ENCODE measurements at regions not wholly inside any gene's neighbourhood (a gene's known extent, or its start where the extent isn't known, plus 50 kb on each side); places are given as distances from the start of the nearest gene placed in this dataset.

DNA sequence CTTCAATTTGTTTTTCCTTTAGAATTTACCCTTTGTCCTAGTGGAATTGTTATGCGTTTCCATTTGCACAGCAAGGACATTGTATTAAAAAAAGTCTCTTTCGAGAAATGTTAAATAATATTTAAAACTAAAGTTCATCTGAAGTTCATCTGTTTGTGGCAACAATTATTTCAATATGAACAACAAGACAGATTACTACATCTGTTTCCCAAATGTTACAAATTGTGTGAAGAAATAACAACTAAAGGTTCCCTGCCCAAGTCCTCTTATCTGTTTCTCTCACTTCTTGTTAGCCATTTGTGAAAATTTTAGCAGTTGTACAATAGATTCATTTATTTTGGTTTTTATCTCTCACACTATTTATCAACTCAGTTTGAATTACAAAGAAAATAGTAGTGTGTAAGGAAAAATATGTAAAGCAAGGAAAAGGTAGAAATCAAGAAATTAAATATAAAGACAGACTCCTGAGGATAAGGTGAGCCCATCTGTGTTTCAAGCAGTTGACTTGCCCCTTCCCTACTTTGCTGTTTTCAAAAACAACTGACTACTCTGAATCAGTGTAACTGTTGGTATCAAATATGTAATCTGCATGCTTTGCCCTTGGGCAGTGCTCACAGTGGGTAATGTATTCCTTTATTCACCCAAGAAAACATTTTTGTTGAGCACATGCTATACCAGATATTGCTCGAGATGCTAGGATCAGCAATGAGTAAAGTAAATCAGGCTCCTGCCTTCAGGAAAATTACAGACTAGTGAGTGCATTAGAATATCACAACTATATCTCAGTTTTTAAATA, 118.9 kb upstream of the PCDH7 start:
- CTCF ChIA-PET: no interaction called here
- Histone ChIP-seq H3K36me3 (ENCODE audit: low read depth) (no peaks in the 10 kb centered on the region), H3K4me1 (replicated peaks; ENCODE audit: insufficient read depth) (no peaks in the 10 kb centered on the region), H3K9me2 (ENCODE audit: insufficient read depth) (no peaks in the 10 kb centered on the region; the same call in 1 of the 2 replicates), H3F3A (ENCODE audit: insufficient read depth, low read depth) (no peaks in the 10 kb centered on the region), H2AFZ (no peak overlapping the region), H3K27ac (no peak overlapping the region), H3K27me3 (ENCODE audit: insufficient read depth, low read depth) (no peaks in the 10 kb centered on the region), H3K79me2 (ENCODE audit: low read depth) (no peaks in the 10 kb centered on the region), H3K9me3 (ENCODE audit: insufficient read depth, low read depth) (no peaks in the 10 kb centered on the region), H3K4me3 (no peak overlapping the region), H4K20me1 (ENCODE audit: insufficient read depth) (no peaks in the 10 kb centered on the region), H3K4me2 (no peak overlapping the region)
- BruUV-seq (replicated peaks): no TSS peak
- TF ChIP-seq, protein P1, sequence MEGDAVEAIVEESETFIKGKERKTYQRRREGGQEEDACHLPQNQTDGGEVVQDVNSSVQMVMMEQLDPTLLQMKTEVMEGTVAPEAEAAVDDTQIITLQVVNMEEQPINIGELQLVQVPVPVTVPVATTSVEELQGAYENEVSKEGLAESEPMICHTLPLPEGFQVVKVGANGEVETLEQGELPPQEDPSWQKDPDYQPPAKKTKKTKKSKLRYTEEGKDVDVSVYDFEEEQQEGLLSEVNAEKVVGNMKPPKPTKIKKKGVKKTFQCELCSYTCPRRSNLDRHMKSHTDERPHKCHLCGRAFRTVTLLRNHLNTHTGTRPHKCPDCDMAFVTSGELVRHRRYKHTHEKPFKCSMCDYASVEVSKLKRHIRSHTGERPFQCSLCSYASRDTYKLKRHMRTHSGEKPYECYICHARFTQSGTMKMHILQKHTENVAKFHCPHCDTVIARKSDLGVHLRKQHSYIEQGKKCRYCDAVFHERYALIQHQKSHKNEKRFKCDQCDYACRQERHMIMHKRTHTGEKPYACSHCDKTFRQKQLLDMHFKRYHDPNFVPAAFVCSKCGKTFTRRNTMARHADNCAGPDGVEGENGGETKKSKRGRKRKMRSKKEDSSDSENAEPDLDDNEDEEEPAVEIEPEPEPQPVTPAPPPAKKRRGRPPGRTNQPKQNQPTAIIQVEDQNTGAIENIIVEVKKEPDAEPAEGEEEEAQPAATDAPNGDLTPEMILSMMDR (conservative IDR thresholded peaks at IDR 0.05): no peak
- TF ChIP-seq EZH2 (IDR thresholded peaks at IDR 0.05; ENCODE audit: low read depth): no peak
- intact Hi-C loops (cut with micrococcal nuclease; ENCODE audit: unreplicated experiment): no loop called here
- POLR2A ChIA-PET (ENCODE audit: unreplicated experiment): no interaction called here
- DNase-seq: no peak

DNA sequence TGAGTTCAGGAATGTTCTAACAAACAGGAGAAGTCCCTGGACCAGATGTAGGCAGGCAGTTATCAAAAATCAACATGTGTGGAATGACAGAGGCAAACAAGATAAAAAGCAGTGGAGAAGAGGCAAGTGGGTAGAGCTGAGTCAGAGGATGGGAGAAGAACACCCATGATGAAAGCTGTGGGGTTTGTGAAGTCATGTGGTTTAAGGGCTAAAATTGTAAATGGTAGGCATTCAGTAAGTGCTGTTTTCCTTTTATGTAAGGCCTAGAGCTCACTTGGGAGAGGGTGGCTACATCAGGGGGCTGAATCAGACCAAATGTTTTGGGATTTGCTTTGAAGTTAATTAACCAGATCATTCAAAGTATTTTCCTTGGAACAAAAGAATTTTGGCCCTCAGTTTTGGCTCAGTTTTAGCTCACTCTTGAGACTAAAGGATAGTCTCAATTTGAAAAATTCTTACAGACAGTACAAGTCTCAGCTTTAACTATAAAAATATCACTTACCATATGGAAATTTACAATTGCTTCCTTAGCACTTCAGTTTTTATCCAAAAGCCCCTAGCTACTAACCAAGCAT, 114.5 kb upstream of the PCDH7 start:
- no peaks in the 10 kb centered on the region for H3K9me3 ChIP-seq (ENCODE audit: insufficient read depth, low read depth)
- no peaks in the 10 kb centered on the region for H4K20me1 ChIP-seq (ENCODE audit: insufficient read depth)
- no peaks in the 10 kb centered on the region for H3K27me3 ChIP-seq (ENCODE audit: insufficient read depth, low read depth)
- H3K27ac ChIP-seq: no peak overlapping the region
- BruUV-seq (replicated peaks): no TSS peak
- no peak overlapping the region for H3K4me2 ChIP-seq
- H3K4me1 ChIP-seq (replicated peaks; ENCODE audit: insufficient read depth): no peaks in the 10 kb centered on the region
- intact Hi-C loops (cut with micrococcal nuclease; ENCODE audit: unreplicated experiment): no loop called here
- H3K4me3 ChIP-seq: no peak overlapping the region
- H3K9me2 ChIP-seq (ENCODE audit: insufficient read depth): no peaks in the 10 kb centered on the region; the same call in 1 of the 2 replicates
- DNase-seq: no peak
- no peaks in the 10 kb centered on the region for H3K79me2 ChIP-seq (ENCODE audit: low read depth)
- TF ChIP-seq, protein P1 (conservative IDR thresholded peaks at IDR 0.05): no peak
- TF ChIP-seq EZH2 (IDR thresholded peaks at IDR 0.05; ENCODE audit: low read depth): no peak
- H2AFZ ChIP-seq: no peak overlapping the region
- H3K36me3 ChIP-seq (ENCODE audit: low read depth): no peaks in the 10 kb centered on the region
- CTCF ChIA-PET: no interaction called here
- H3F3A ChIP-seq (ENCODE audit: insufficient read depth, low read depth): no peaks in the 10 kb centered on the region
- POLR2A ChIA-PET (ENCODE audit: unreplicated experiment): no interaction called here

DNA sequence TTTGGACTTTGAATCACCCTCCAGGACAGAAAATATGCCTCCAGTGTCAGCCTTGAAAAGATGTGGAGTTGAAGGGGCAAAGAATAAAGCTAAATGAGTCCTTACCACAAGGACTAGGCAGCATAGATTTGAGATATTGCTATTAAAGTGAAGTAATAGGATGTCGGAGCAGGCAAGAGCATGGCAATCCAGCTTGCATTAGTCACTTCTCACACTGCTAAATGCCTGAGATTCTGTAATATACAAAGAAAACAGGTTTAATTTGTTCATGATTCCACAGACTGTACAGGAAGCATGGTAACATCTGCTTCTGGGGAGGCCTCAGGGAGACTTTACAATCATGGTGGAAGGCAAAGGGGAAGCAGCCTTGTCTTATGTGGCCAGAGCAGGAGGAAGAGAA, 109.8 kb upstream of the PCDH7 start:
- no peak overlapping the region for H3K27ac ChIP-seq
- no TSS peak for BruUV-seq (replicated peaks)
- ChIA-PET POLR2A (ENCODE audit: unreplicated experiment) (no interaction called here), CTCF (no interaction called here)
- no peaks in the 10 kb centered on the region for H3K4me1 ChIP-seq (replicated peaks; ENCODE audit: insufficient read depth)
- intact Hi-C loops (cut with micrococcal nuclease; ENCODE audit: unreplicated experiment): no loop called here
- no peaks in the 10 kb centered on the region for H3F3A ChIP-seq (ENCODE audit: insufficient read depth, low read depth)
- H2AFZ ChIP-seq: no peak overlapping the region
- H3K4me3 ChIP-seq: no peak overlapping the region
- H3K9me3 ChIP-seq (ENCODE audit: insufficient read depth, low read depth): no peaks in the 10 kb centered on the region
- H3K9me2 ChIP-seq (ENCODE audit: insufficient read depth): no peaks in the 10 kb centered on the region
- no peak overlapping the region for H3K4me2 ChIP-seq
- no peaks in the 10 kb centered on the region for H3K36me3 ChIP-seq (ENCODE audit: low read depth)
- no peak for DNase-seq
- no peaks in the 10 kb centered on the region for H4K20me1 ChIP-seq (ENCODE audit: insufficient read depth)
- no peaks in the 10 kb centered on the region for H3K27me3 ChIP-seq (ENCODE audit: insufficient read depth, low read depth)
- no peak for TF ChIP-seq EZH2 (IDR thresholded peaks at IDR 0.05; ENCODE audit: low read depth)
- TF ChIP-seq, protein P1 (conservative IDR thresholded peaks at IDR 0.05): no peak
- H3K79me2 ChIP-seq (ENCODE audit: low read depth): no peaks in the 10 kb centered on the region
